Lower lobe of right lung (tissue), 2 donors: ENCODE measurements at regions not wholly inside any gene's neighbourhood (a gene's known extent, or its start where the extent isn't known, plus 50 kb on each side); places are given as distances from the start of the nearest gene placed in this dataset.

ENCODE experiments used
- ATAC-seq, 2 donors: fragments of 200-7000 bp; cut with Tn5 transposase; one replicate each; pipeline ENCODE4 v1.9.1; 2020 to 2022; ENCODE audit warnings: mild to moderate bottlenecking in 2 of 2, moderate library complexity in 2 of 2
- DNase-seq: peaks from one replicate; pipeline ENCODE4 v3.0.0-alpha.2; 2020
- H3K27ac ChIP-seq: fragments of 200-600 bp; one replicate; pipeline ENCODE4 v1.8.0; 2022
- H3K27me3 ChIP-seq: fragments of 200-600 bp; one replicate; pipeline ENCODE4 v1.8.0; 2022; ENCODE audit warnings: low read depth
- H3K36me3 ChIP-seq: fragments of 200-600 bp; one replicate; pipeline ENCODE4 v1.8.0; 2022; ENCODE audit warnings: mild to moderate bottlenecking
- H3K4me1 ChIP-seq: fragments of 200-600 bp; one replicate; pipeline ENCODE4 v1.8.0; 2022
- H3K4me3 ChIP-seq: fragments of 200-600 bp; one replicate; pipeline ENCODE4 v1.8.0; 2022; ENCODE audit warnings: mild to moderate bottlenecking
- H3K9me3 ChIP-seq: fragments of 200-600 bp; one replicate; pipeline ENCODE4 v1.8.0; 2022
- CTCF ChIP-seq: fragments of 200-600 bp; IDR thresholded peaks from one replicate; pipeline ENCODE4 v1.8.0; 2022; ENCODE audit warnings: antibody characterized with exemption, mild to moderate bottlenecking
- intact Hi-C: fragments of 100-400 bp; cut with DNase I; formaldehyde crosslinking; loops from one replicate; pipeline ENCODE4 v1.11.0; 2022
- donor health status: DM: no; HTN: yes; CAD: no; lungs with severe emphysema.

- Histone ChIP-seq H3K36me3 (no peaks in the 10 kb centered on the region), H3K27me3 (no peaks in the 10 kb centered on the region), H3K4me1 (peaks cover 6% of the 10 kb centered on the region), H3K4me3 (no peak overlapping the region), H3K9me3 (no peaks in the 10 kb centered on the region), H3K27ac (no peak overlapping the region)
- intact Hi-C loops = no loop called here
- TF ChIP-seq CTCF = no peak
- no peak for ATAC-seq
- no peak for DNase-seq
Measured at GRCh38 chr3:194756460-194756779, 70.7 kb downstream of the FAM43A start.

GRCh38 chr3:194756791-194757325 lies 71.2 kb downstream of the FAM43A start:
- no peaks in the 10 kb centered on the region for H3K36me3 ChIP-seq
- peaks cover 6% of the 10 kb centered on the region for H3K4me1 ChIP-seq
- no peak for TF ChIP-seq CTCF
- peak in 1 of 2 donors; percentile 40 for ATAC-seq
- no peak overlapping the region for H3K27ac ChIP-seq
- no peaks in the 10 kb centered on the region for H3K27me3 ChIP-seq
- intact Hi-C loops = no loop called here
- no peak overlapping the region for H3K4me3 ChIP-seq
- no peak for DNase-seq
- H3K9me3 ChIP-seq = no peaks in the 10 kb centered on the region

DNA sequence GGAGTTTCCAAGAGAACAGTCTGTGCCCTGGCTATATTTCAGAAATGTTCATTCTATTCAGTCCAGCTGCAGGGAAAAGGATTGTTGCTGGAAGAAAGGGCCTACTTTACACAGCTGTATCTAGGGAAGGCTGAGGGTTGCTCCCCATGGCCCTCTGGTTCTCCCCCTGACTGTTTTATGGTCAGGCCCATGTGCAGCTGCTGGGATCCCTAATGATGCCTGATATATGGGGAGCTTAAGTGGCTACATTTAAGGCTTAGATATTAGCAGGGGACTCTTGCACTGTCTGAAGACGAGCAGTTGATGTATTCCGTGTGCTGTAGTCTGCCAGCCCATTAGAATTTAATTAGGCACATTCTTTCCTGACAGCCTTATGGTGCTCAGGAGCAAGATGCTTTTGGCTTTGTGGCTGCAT lies 72.0 kb downstream of the FAM43A start:
- ATAC-seq (peak; percentile 13 to 68), DNase-seq (no peak)
- H3K4me1 ChIP-seq = peaks cover 6% of the 10 kb centered on the region
- no peaks in the 10 kb centered on the region for H3K27me3 ChIP-seq
- no peak overlapping the region for H3K27ac ChIP-seq
- H3K4me3 ChIP-seq = no peak overlapping the region
- no peak for TF ChIP-seq CTCF
- no peaks in the 10 kb centered on the region for H3K36me3 ChIP-seq
- H3K9me3 ChIP-seq = no peaks in the 10 kb centered on the region
- intact Hi-C loops = no loop called here

GRCh38 chr3:194758716-194759115 lies 73.0 kb downstream of the FAM43A start:
- no peaks in the 10 kb centered on the region for H3K9me3 ChIP-seq
- ATAC-seq (no peak), DNase-seq (no peak)
- peaks cover 6% of the 10 kb centered on the region for H3K4me1 ChIP-seq
- no peak overlapping the region for H3K4me3 ChIP-seq
- no peaks in the 10 kb centered on the region for H3K27me3 ChIP-seq
- intact Hi-C loops = no loop called here
- H3K36me3 ChIP-seq = no peaks in the 10 kb centered on the region
- TF ChIP-seq CTCF = no peak
- H3K27ac ChIP-seq = no peak overlapping the region

- Histone ChIP-seq H3K9me3 (no peaks in the 10 kb centered on the region), H3K36me3 (no peaks in the 10 kb centered on the region), H3K4me1 (peaks cover 6% of the 10 kb centered on the region), H3K4me3 (no peak overlapping the region), H3K27ac (no peak overlapping the region), H3K27me3 (no peaks in the 10 kb centered on the region)
- no peak for DNase-seq
- intact Hi-C loops = no loop called here
- TF ChIP-seq CTCF = no peak
- ATAC-seq = peak in 1 of 2 donors; percentile 69
Measured at GRCh38 chr3:194760494-194761137, 74.9 kb downstream of the FAM43A start.
